SK-N-DZ (cell line): ENCODE measurements at regions not wholly inside any gene's neighbourhood (a gene's known extent, or its start where the extent isn't known, plus 50 kb on each side); places are given as distances from the start of the nearest gene placed in this dataset.

Experiments used
- DNase-seq: peaks from one replicate; pipeline ENCODE4 v3.0.0-alpha.2; 2015; ENCODE audit warnings: low spot score

- DNase-seq = no peak
These were observed 244.2 kb downstream of the WNT5A start for GRCh38 chr3:55242921-55243320.

GRCh38 chr3:55241098-55241497 lies 246.0 kb downstream of the WNT5A start:
- no peak for DNase-seq

- DNase-seq = no peak
These were observed 251.7 kb downstream of the WNT5A start for GRCh38 chr3:55235416-55235815.

GRCh38 chr3:55226696-55227095 lies 260.4 kb downstream of the WNT5A start:
- no peak for DNase-seq

- DNase-seq = no peak
These were observed 268.5 kb downstream of the WNT5A start for GRCh38 chr3:55218577-55218976.

GRCh38 chr3:55207744-55208143 lies 279.4 kb downstream of the WNT5A start:
- no peak for DNase-seq

GRCh38 chr3:55205990-55206389 lies 278.1 kb upstream of the LRTM1 start:
- DNase-seq = no peak

GRCh38 chr3:55204417-55204816 lies 276.6 kb upstream of the LRTM1 start:
- DNase-seq = no peak

GRCh38 chr3:55203546-55203945 lies 275.7 kb upstream of the LRTM1 start:
- DNase-seq = no peak

- no peak for DNase-seq
These were observed 275.1 kb upstream of the LRTM1 start for GRCh38 chr3:55203006-55203405.

- no peak for DNase-seq
These were observed 274.5 kb upstream of the LRTM1 start for GRCh38 chr3:55202326-55202725.

GRCh38 chr3:55201779-55202178 lies 273.9 kb upstream of the LRTM1 start:
- DNase-seq = no peak

GRCh38 chr3:55200906-55201305 lies 273.0 kb upstream of the LRTM1 start:
- DNase-seq = no peak

GRCh38 chr3:55198554-55198953 lies 270.7 kb upstream of the LRTM1 start:
- DNase-seq = no peak

- DNase-seq = no peak
These were observed 269.2 kb upstream of the LRTM1 start for GRCh38 chr3:55197021-55197420.

- no peak for DNase-seq
These were observed 268.6 kb upstream of the LRTM1 start for GRCh38 chr3:55196495-55196894.

GRCh38 chr3:55194376-55194775 lies 266.5 kb upstream of the LRTM1 start:
- no peak for DNase-seq

GRCh38 chr3:55191911-55192775 lies 264.3 kb upstream of the LRTM1 start:
- DNase-seq = no peak

GRCh38 chr3:55190331-55190730 lies 262.5 kb upstream of the LRTM1 start:
- no peak for DNase-seq

- DNase-seq = no peak
These were observed 261.5 kb upstream of the LRTM1 start for GRCh38 chr3:55189359-55189801.

GRCh38 chr3:55185380-55185779 lies 257.5 kb upstream of the LRTM1 start:
- DNase-seq = no peak

- no peak for DNase-seq
These were observed 255.3 kb upstream of the LRTM1 start for GRCh38 chr3:55183201-55183600.

GRCh38 chr3:55180936-55181535 lies 253.2 kb upstream of the LRTM1 start:
- DNase-seq = peak; percentile 28
